Fibroblast of mammary gland (primary cell): ENCODE measurements at regions not wholly inside any gene's neighbourhood (a gene's known extent, or its start where the extent isn't known, plus 50 kb on each side); places are given as distances from the start of the nearest gene placed in this dataset.

Experiments
- DNase-seq: peaks from one replicate; pipeline ENCODE4 v3.0.0-alpha.2; 2010; ENCODE audit warnings: low read depth
- H3K4me3 ChIP-seq: 2 replicates; pipeline ENCODE4 v1.5.1; 2011; ENCODE audit warnings: low read depth, mild to moderate bottlenecking, low read length, moderate library complexity; ENCODE audit not compliant: control insufficient read depth
- TF ChIP-seq, protein P1 (sequence below): conservative IDR thresholded peaks from 2 replicates; pipeline ENCODE4 v1.5.1; 2011; ENCODE audit warnings: low read depth, low read length, inconsistent platforms; ENCODE audit not compliant: control insufficient read depth, insufficient read depth

DNA sequence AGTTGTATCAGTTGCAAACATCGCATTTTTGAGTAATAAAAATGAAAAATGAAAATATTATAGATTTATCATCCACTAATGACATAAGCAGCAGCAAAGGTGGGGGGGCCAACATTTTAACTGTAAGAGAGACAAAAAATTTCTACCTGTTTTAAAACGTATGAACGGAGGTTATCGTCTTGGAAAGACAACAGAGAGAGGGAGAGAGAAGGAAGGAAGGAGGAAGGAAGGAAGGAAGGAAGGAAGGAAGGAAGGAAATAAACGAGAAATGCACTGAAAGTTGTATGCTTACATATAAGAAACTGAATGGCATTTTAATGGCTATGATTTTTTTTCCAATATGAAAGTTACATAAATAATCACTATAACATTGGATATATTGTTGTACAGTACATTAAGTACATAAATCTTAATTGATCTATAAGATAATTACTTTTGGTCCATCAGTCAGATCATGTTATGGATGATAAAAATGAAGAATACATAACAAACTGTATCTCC lies 862.8 kb upstream of the SLITRK1 start:
- DNase-seq = no peak
- TF ChIP-seq, protein P1, sequence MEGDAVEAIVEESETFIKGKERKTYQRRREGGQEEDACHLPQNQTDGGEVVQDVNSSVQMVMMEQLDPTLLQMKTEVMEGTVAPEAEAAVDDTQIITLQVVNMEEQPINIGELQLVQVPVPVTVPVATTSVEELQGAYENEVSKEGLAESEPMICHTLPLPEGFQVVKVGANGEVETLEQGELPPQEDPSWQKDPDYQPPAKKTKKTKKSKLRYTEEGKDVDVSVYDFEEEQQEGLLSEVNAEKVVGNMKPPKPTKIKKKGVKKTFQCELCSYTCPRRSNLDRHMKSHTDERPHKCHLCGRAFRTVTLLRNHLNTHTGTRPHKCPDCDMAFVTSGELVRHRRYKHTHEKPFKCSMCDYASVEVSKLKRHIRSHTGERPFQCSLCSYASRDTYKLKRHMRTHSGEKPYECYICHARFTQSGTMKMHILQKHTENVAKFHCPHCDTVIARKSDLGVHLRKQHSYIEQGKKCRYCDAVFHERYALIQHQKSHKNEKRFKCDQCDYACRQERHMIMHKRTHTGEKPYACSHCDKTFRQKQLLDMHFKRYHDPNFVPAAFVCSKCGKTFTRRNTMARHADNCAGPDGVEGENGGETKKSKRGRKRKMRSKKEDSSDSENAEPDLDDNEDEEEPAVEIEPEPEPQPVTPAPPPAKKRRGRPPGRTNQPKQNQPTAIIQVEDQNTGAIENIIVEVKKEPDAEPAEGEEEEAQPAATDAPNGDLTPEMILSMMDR = no peak
- no peak overlapping the region for H3K4me3 ChIP-seq

DNA sequence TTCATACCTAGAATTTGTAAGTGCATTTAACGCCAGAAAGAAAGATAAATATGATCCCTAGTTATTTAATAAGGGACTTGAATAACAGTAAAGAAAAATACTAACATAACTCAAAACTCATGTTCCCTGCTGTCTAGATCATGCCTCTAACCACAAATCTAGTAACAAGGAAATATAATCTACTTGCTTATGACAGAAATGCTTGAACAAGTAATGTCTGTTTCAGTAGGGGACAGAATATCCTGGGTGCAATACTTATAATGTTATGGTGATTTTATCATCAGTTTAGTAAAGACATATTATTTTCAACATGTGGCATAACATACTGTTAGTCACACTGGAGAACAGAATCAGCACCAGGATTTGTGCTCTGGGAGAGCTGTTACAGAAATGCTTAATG lies 861.9 kb upstream of the SLITRK1 start:
- TF ChIP-seq, protein P1 = no peak
- H3K4me3 ChIP-seq = no peak overlapping the region
- DNase-seq = no peak

DNA sequence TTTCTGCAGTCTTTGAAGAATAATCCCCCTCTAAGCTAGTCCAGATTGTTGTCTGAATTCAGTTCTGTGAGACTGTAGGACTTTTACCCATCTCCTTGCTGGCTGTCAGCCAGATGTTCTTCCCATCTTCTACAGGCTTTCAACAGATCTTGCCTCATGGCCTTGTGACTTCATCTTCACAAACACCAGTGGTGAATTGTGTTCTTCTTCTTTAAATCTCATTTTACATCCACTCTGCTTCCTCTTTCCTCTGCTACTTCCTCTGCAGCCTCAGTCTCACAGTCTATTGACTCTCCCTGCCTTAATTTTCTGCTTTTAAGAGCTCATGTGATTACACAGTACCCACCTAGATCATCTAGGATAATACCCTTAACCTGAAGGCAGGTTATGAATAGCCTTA lies 859.0 kb upstream of the SLITRK1 start:
- no peak for DNase-seq
- TF ChIP-seq, protein P1 = no peak
- H3K4me3 ChIP-seq = no peak overlapping the region

DNA sequence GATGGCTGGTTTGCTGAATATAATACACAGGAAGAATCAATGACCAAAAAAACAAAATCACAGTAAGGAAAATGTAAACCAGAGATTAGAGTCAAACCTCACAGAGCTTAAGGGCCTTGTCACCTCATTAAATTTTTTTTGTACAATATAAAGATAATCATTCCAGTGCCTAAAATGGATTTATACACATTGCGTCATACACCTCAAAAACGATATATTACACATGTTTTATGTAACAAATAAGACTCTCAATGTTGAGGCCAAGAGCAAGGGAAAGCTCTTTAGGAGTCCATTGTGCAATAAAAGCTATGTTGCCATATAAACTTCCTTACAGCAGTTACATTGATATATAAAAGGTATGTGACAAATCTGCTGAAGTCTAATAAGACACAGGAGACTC lies 856.7 kb upstream of the SLITRK1 start:
- TF ChIP-seq, protein P1 = no peak
- H3K4me3 ChIP-seq = no peak overlapping the region
- DNase-seq = no peak

DNA sequence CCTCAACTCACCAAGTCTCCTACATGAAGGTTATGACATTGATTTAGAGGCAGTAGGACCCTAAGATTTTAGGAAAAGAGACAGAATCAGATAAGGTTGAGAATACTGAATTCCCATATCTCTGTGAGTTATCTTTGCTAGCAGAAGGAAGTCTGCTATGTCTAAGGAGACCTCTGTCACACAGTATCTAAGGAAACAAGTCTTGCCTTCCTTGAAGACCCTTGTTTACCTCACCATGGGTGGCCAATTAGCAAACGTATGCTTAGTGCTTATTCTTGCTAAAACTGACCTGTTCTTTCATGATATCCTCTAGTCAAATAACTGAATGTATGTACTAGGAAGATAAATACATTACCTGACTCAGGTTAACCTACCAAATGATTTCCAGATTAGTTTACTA lies 855.4 kb upstream of the SLITRK1 start:
- DNase-seq = no peak
- TF ChIP-seq, protein P1 = no peak
- no peak overlapping the region for H3K4me3 ChIP-seq

DNA sequence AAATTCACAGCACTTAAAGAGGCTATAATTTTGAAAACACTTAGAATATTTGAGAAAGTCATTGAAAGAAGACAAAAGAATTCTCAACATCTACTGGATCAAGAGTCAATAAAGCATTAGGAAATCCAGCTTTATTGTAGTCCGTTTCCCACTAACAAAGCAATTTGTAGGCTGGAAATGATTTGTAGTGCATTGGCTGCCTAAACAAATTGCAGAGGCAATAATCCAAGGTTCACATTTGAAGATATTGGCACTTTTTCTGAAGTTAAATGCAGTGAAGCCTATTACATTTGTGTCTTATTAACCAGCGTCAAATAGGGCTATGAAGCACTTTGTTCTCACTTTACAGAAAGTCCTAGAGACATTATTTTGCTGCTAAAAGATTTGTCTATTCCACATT lies 848.1 kb upstream of the SLITRK1 start:
- TF ChIP-seq, protein P1 = no peak
- no peak for DNase-seq
- no peak overlapping the region for H3K4me3 ChIP-seq
